B cell (primary cell): ENCODE measurements at regions not wholly inside any gene's neighbourhood (a gene's known extent, or its start where the extent isn't known, plus 50 kb on each side); places are given as distances from the start of the nearest gene placed in this dataset.

Experiments
- CTCF ChIP-seq: fragments of 200-600 bp; IDR thresholded peaks from one replicate; pipeline ENCODE4 v1.8.0; 2022; ENCODE audit warnings: antibody characterized with exemption, mild to moderate bottlenecking
- EZH2 ChIP-seq: IDR thresholded peaks from 2 replicates; pipeline ENCODE4 v1.6.1; 2012; ENCODE audit warnings: borderline replicate concordance, low read depth, mild to moderate bottlenecking, moderate library complexity, low read length; ENCODE audit not compliant: insufficient read depth, poor library complexity, severe bottlenecking

DNA sequence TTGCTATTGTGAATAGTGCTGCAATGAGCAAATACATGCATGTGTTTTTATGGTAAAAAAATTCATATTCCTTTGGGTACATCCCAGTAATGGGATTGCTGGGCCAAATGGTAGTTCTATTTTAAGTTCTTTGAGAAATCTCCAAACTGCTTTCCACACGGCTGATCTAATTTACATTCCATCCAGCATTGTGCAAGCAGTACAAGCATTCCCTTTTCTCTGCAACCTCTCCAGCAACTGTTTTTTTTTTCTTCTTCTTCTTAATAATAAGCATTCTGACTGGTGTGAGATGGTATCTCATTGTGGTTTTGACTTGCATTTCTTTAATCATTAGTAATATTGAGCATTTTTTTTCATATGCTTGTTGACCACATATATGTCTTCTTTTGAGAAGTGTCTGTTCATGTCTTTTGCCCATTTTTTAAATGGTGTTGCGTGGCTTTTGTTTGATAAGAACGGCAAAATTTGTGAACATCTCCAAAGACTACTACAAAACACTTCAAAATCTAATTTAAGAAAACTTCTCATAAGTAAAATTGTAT lies 136.1 kb upstream of the MYO3A start:
- TF ChIP-seq EZH2 (no peak), CTCF (no peak)
